Activated B cell treated with CpG ODN at 0.5 μM for 24 hours (primary cell): ENCODE measurements at regions not wholly inside any gene's neighbourhood (a gene's known extent, or its start where the extent isn't known, plus 50 kb on each side); places are given as distances from the start of the nearest gene placed in this dataset.
"Not testable (repeated sequence)": the region's sequence is repeated elsewhere in the genome, so short reads cannot be mapped to it uniquely, and the experiment has no call there.

ENCODE experiments used
- ATAC-seq: fragments of 200-7000 bp; cut with Tn5 transposase; one replicate; pipeline ENCODE4 v1.10.0; 2021; ENCODE audit warnings: low read depth, mild to moderate bottlenecking, moderate library complexity
- CTCF ChIA-PET: fragments of 350-600 bp; sonication (Branson Sonifier 250); formaldehyde crosslinking; loops from one replicate; lab custom pipeline; 2021; ENCODE audit warnings: antibody characterized with exemption; lab: Charles Lee
- POLR2A ChIA-PET: fragments of 350-600 bp; sonication (Branson Sonifier 250); formaldehyde crosslinking; loops from one replicate; lab custom pipeline; 2021; ENCODE audit warnings: antibody characterized with exemption; lab: Charles Lee
- DNase-seq: peaks from one replicate; pipeline ENCODE4 v3.0.0; 2022
- H3K27ac Mint-ChIP-seq: one replicate; pipeline ENCODE4 v1.8.0; 2020; ENCODE audit warnings: mixed read lengths
- H3K27me3 Mint-ChIP-seq: one replicate; pipeline ENCODE4 v1.8.0; 2021; ENCODE audit warnings: mixed read lengths
- H3K36me3 Mint-ChIP-seq: one replicate; pipeline ENCODE4 v1.8.0; 2021; ENCODE audit warnings: low read depth, mixed read lengths
- H3K4me1 Mint-ChIP-seq: one replicate; pipeline ENCODE4 v1.8.0; 2021; ENCODE audit warnings: mixed read lengths
- H3K4me3 Mint-ChIP-seq: one replicate; pipeline ENCODE4 v1.8.0; 2020; ENCODE audit warnings: mild to moderate bottlenecking, mixed read lengths
- H3K9me3 Mint-ChIP-seq: one replicate; pipeline ENCODE4 v1.8.0; 2020; ENCODE audit warnings: mixed read lengths
- CTCF ChIP-seq: fragments of 200-600 bp; IDR thresholded peaks from one replicate; pipeline ENCODE4 v1.8.0; 2022; ENCODE audit warnings: antibody characterized with exemption, mild to moderate bottlenecking
- intact Hi-C: fragments of 100-400 bp; cut with micrococcal nuclease; formaldehyde crosslinking; loops from one replicate; pipeline ENCODE4 v1.15.1; 2024

GRCh38 chr4:62618042-62618441, 1417.9 kb downstream of the ADGRL3 start:
- H3K27ac Mint-ChIP-seq, result no peak overlapping the region
- no peak overlapping the region for H3K4me3 Mint-ChIP-seq
- no peaks in the 10 kb centered on the region for H3K36me3 Mint-ChIP-seq
- ATAC-seq (no peak), DNase-seq (no peak)
- no peaks in the 10 kb centered on the region for H3K4me1 Mint-ChIP-seq
- H3K27me3 Mint-ChIP-seq, result no peaks in the 10 kb centered on the region
- intact Hi-C loops, result no loop called here
- peaks cover 2% of the 10 kb centered on the region for H3K9me3 Mint-ChIP-seq
- ChIA-PET POLR2A (no interaction called here), CTCF (no interaction called here)
- TF ChIP-seq CTCF, result no peak

- TF ChIP-seq CTCF, result no peak
- POLR2A ChIA-PET, result no interaction called here
- DNase-seq (no peak), ATAC-seq (no peak)
- CTCF ChIA-PET, result no interaction called here
- Mint-ChIP-seq H3K4me1 (no peaks in the 10 kb centered on the region), H3K27me3 (no peaks in the 10 kb centered on the region), H3K27ac (no peak overlapping the region), H3K9me3 (peaks cover 2% of the 10 kb centered on the region), H3K4me3 (no peak overlapping the region), H3K36me3 (no peaks in the 10 kb centered on the region)
- intact Hi-C loops, result no loop called here
These were observed 1401.6 kb downstream of the ADGRL3 start for GRCh38 chr4:62601737-62602136.

- H3K27ac Mint-ChIP-seq, H3K4me1 Mint-ChIP-seq, H3K9me3 Mint-ChIP-seq, ATAC-seq, H3K36me3 Mint-ChIP-seq, CTCF ChIA-PET, POLR2A ChIA-PET, H3K4me3 Mint-ChIP-seq, H3K27me3 Mint-ChIP-seq, DNase-seq: not testable (repeated sequence)
- intact Hi-C loops, result loop anchor here (5.0 kb wide), 1 partner anchor 1942 kb away; no protein-coding TSS in a partner anchor
These were observed 1395.1 kb downstream of the ADGRL3 start for GRCh38 chr4:62595265-62595664.

- H3K4me3 Mint-ChIP-seq, result no peak overlapping the region
- TF ChIP-seq CTCF, result no peak
- POLR2A ChIA-PET, result no interaction called here
- no peaks in the 10 kb centered on the region for H3K4me1 Mint-ChIP-seq
- no peaks in the 10 kb centered on the region for H3K27me3 Mint-ChIP-seq
- DNase-seq (no peak), ATAC-seq (no peak)
- H3K27ac Mint-ChIP-seq, result no peak overlapping the region
- H3K9me3 Mint-ChIP-seq, result peaks cover 8% of the 10 kb centered on the region
- CTCF ChIA-PET, result no interaction called here
- H3K36me3 Mint-ChIP-seq, result no peaks in the 10 kb centered on the region
- intact Hi-C loops, result no loop called here
These were observed 1391.6 kb downstream of the ADGRL3 start for GRCh38 chr4:62591756-62592155.

GRCh38 chr4:62588671-62589070, 1388.5 kb downstream of the ADGRL3 start:
- intact Hi-C loops, result no loop called here
- TF ChIP-seq CTCF, result no peak
- Mint-ChIP-seq H3K27ac (no peak overlapping the region), H3K4me1 (no peaks in the 10 kb centered on the region), H3K9me3 (peaks cover 4% of the 10 kb centered on the region), H3K4me3 (no peak overlapping the region), H3K36me3 (no peaks in the 10 kb centered on the region), H3K27me3 (no peaks in the 10 kb centered on the region)
- ATAC-seq (no peak), DNase-seq (no peak)
- CTCF ChIA-PET, result no interaction called here
- POLR2A ChIA-PET, result no interaction called here

GRCh38 chr4:62571494-62571893, 1371.4 kb downstream of the ADGRL3 start:
- no peak for DNase-seq
- CTCF ChIA-PET, result no interaction called here
- no peaks in the 10 kb centered on the region for H3K36me3 Mint-ChIP-seq
- POLR2A ChIA-PET, result no interaction called here
- ATAC-seq, result no peak
- H3K27ac Mint-ChIP-seq, result no peak overlapping the region
- no peak overlapping the region for H3K4me3 Mint-ChIP-seq
- H3K27me3 Mint-ChIP-seq, result no peaks in the 10 kb centered on the region
- no peak for TF ChIP-seq CTCF
- peaks cover 8% of the 10 kb centered on the region for H3K9me3 Mint-ChIP-seq
- no peaks in the 10 kb centered on the region for H3K4me1 Mint-ChIP-seq
- intact Hi-C loops, result no loop called here
